GM12878 (cell line): ENCODE measurements at regions not wholly inside any gene's neighbourhood (a gene's known extent, or its start where the extent isn't known, plus 50 kb on each side); places are given as distances from the start of the nearest gene placed in this dataset.

ENCODE experiments used
- ATAC-seq: fragments of 200-7000 bp; cut with Tn5 transposase; 3 replicates; pipeline ENCODE4 v1.9.1; 2020; ENCODE audit warnings: mild to moderate bottlenecking, moderate library complexity
- BruUV-seq: library from RNA; stranded (reverse); fragments of 400-500 nt; replicated peaks from 2 replicates; lab custom pipeline; 2021; lab: Mats Ljungman, UMichigan
- CTCF ChIA-PET: fragments of 300-600 bp; sonication (Branson Sonifier 250); formaldehyde crosslinking; extraction: SDS; loops from one replicate; lab custom pipeline; 2021; ENCODE audit warnings: inconsistent platforms; lab: Yijun Ruan, JAX
- POLR2A ChIA-PET: fragments of 350-600 bp; formaldehyde crosslinking; extraction: SDS; loops from one replicate; lab custom pipeline; 2021; ENCODE audit warnings: inconsistent platforms; lab: Charles Lee
- RAD21 ChIA-PET: fragments of 300-600 bp; sonication (Branson Sonifier 250); formaldehyde crosslinking; loops from one replicate; lab custom pipeline; 2023; ENCODE audit warnings: antibody characterized with exemption; ENCODE audit not compliant: unreplicated experiment; lab: Charles Lee
- SMC1A ChIA-PET: fragments of 300-600 bp; sonication (Branson Sonifier 250); formaldehyde crosslinking; loops from one replicate; lab custom pipeline; 2023; ENCODE audit not compliant: unreplicated experiment, uncharacterized antibody; lab: Charles Lee
- DNase-seq: peaks from one replicate; pipeline ENCODE4 v3.0.0-alpha.2; 2011; ENCODE audit warnings: low read depth, low spot score
- FAIRE-seq: peaks from 3 replicates; lab custom pipeline; 2011; peaks lifted over from hg19 to GRCh38; lab: Jason Lieb, UNC
- H2AFZ ChIP-seq: 2 replicates; pipeline ENCODE4 v1.6.0; 2011; ENCODE audit warnings: low read depth, low read length, control low read depth; ENCODE audit not compliant: control insufficient read depth
- H3K27ac ChIP-seq: 2 replicates; pipeline ENCODE4 v1.5.1; 2011; ENCODE audit warnings: control low read depth; ENCODE audit not compliant: control insufficient read depth, insufficient read depth
- H3K27me3 ChIP-seq, 2 experiments: replicated peaks in 1 of 2; 2 replicates each; pipeline versions ENCODE4 v1.6.0 to v1.6.1; 2011; ENCODE audit warnings: low read length in 1 of 2; ENCODE audit not compliant: control insufficient read depth in 2 of 2, insufficient read depth in 2 of 2
- H3K36me3 ChIP-seq, 2 experiments: 2 replicates each; pipeline ENCODE4 v1.5.1; 2011; ENCODE audit warnings: low read length in 1 of 2; ENCODE audit not compliant: control insufficient read depth in 2 of 2, insufficient read depth in 2 of 2
- H3K4me1 ChIP-seq: 2 replicates; pipeline ENCODE4 v1.6.1; 2011; ENCODE audit warnings: mild to moderate bottlenecking, low read length, moderate library complexity, mixed read lengths; ENCODE audit not compliant: control insufficient read depth, insufficient read depth
- H3K4me2 ChIP-seq: 2 replicates; pipeline ENCODE4 v1.6.0; 2011; ENCODE audit warnings: control low read depth; ENCODE audit not compliant: control insufficient read depth, insufficient read depth
- H3K4me3 ChIP-seq: fragments of 200-600 bp; sonication (generic); 2 replicates; pipeline ENCODE4 v1.5.1; 2016
- H3K79me2 ChIP-seq: 2 replicates; pipeline ENCODE4 v1.6.0; 2011; ENCODE audit warnings: low read length; ENCODE audit not compliant: control insufficient read depth, insufficient read depth
- H3K9ac ChIP-seq: 2 replicates; pipeline ENCODE4 v1.8.0; 2011; ENCODE audit warnings: low read length, control low read depth, mixed read lengths; ENCODE audit not compliant: control insufficient read depth, insufficient read depth
- H3K9me3 ChIP-seq: replicated peaks from 3 replicates; pipeline ENCODE4 v1.5.1; 2011; ENCODE audit warnings: mild to moderate bottlenecking, low read length; ENCODE audit not compliant: control insufficient read depth, insufficient read depth
- H4K20me1 ChIP-seq: 2 replicates; pipeline ENCODE4 v1.6.0; 2011; ENCODE audit not compliant: control insufficient read depth, insufficient read depth
- BRCA1 ChIP-seq: IDR thresholded peaks from 2 replicates; pipeline ENCODE4 v1.6.1; 2011; ENCODE audit warnings: low read depth, low read length, improper control_type of control experiment
- EGR1 ChIP-seq, 2 experiments: IDR thresholded peaks; 1 replicate in 1 of 2; 2 replicates in 1 of 2; pipeline ENCODE4 v1.6.1; 2011 to 2012; ENCODE audit warnings: low read depth in 2 of 2, low read length in 2 of 2, borderline replicate concordance in 1 of 2, mild to moderate bottlenecking in 1 of 2, moderate library complexity in 1 of 2
- HDGF ChIP-seq: fragments of 450-650 bp; IDR thresholded peaks from 2 replicates; pipeline ENCODE4 v1.6.1; 2016; ENCODE audit warnings: antibody characterized with exemption
- HSF1 ChIP-seq: fragments of 150-350 bp; IDR thresholded peaks from 2 replicates; pipeline ENCODE4 v1.6.1; 2014; ENCODE audit warnings: mild to moderate bottlenecking, low read depth, low read length
- JUNB ChIP-seq: IDR thresholded peaks from 2 replicates; pipeline ENCODE4 v1.6.1; 2016; ENCODE audit warnings: antibody characterized with exemption, mild to moderate bottlenecking
- MAX ChIP-seq: IDR thresholded peaks from 2 replicates; pipeline ENCODE4 v1.6.1; 2012; ENCODE audit warnings: low read depth, low read length, improper control_type of control experiment
- MLLT1 ChIP-seq: fragments of 450-650 bp; IDR thresholded peaks from 2 replicates; pipeline ENCODE4 v1.6.1; 2016; ENCODE audit warnings: mild to moderate bottlenecking
- NFYA ChIP-seq: IDR thresholded peaks from 2 replicates; pipeline ENCODE4 v1.6.1; 2011; ENCODE audit warnings: low read depth, mild to moderate bottlenecking, low read length, improper control_type of control experiment, borderline replicate concordance
- NFYB ChIP-seq: IDR thresholded peaks from 2 replicates; pipeline ENCODE4 v1.6.1; 2011; ENCODE audit warnings: low read depth, mild to moderate bottlenecking, low read length, improper control_type of control experiment, moderate library complexity; ENCODE audit not compliant: insufficient read depth
- NRF1 ChIP-seq: conservative IDR thresholded peaks from 2 replicates; pipeline ENCODE4 v1.6.1; 2011; ENCODE audit warnings: mild to moderate bottlenecking, low read depth, low read length, improper control_type of control experiment
- POLR2AphosphoS5 ChIP-seq: IDR thresholded peaks from 2 replicates; pipeline ENCODE4 v1.6.1; 2011; ENCODE audit warnings: mild to moderate bottlenecking, low read length, inconsistent platforms
- SIX5 ChIP-seq: IDR thresholded peaks from 2 replicates; pipeline ENCODE4 v1.6.1; 2011; ENCODE audit warnings: mild to moderate bottlenecking, low read depth, low read length, moderate library complexity; ENCODE audit not compliant: severe bottlenecking
- TAF1 ChIP-seq: IDR thresholded peaks from 2 replicates; pipeline ENCODE4 v1.6.1; 2011; ENCODE audit warnings: mild to moderate bottlenecking, low read depth, low read length, borderline replicate concordance
- TCF12 ChIP-seq: IDR thresholded peaks from 2 replicates; pipeline ENCODE4 v1.6.1; 2011; ENCODE audit warnings: low read depth, mild to moderate bottlenecking, low read length
- YY1 ChIP-seq: IDR thresholded peaks from 2 replicates; pipeline ENCODE4 v1.6.1; 2011; ENCODE audit warnings: low read depth, mild to moderate bottlenecking, low read length
- ZNF24 ChIP-seq: fragments of 450-650 bp; IDR thresholded peaks from 2 replicates; pipeline ENCODE4 v1.6.1; 2017; ENCODE audit warnings: antibody characterized with exemption, mild to moderate bottlenecking
- ZSCAN29 ChIP-seq: fragments of 450-650 bp; IDR thresholded peaks from 2 replicates; pipeline ENCODE4 v1.6.1; 2017; ENCODE audit warnings: mild to moderate bottlenecking, moderate library complexity
- WGBS: methylation state at CpG from one replicate; pipeline ENCODE4 v1.1.6; 2016; ENCODE audit warnings: low lambda C conversion rate; ENCODE audit not compliant: insufficient replicate concordance, insufficient coverage; ENCODE audit errors: missing lambda C conversion rate; 5-methylcytosine and 5-hydroxymethylcytosine counted together
- in situ Hi-C: fragments of 300-500 bp; cut with MboI; formaldehyde crosslinking; loops from 9 replicates; pipeline ENCODE4 v1.14.3; 2018; ENCODE audit warnings: mixed read lengths
- intact Hi-C: fragments of 100-400 bp; cut with micrococcal nuclease; formaldehyde crosslinking; loops from one replicate; pipeline ENCODE4 v1.14.2; 2022; ENCODE audit not compliant: unreplicated experiment
- TF ChIP-seq, protein P1 (sequence below): fragments of 450-650 bp; IDR thresholded peaks from 2 replicates; pipeline ENCODE4 v1.6.1; 2016; ENCODE audit warnings: mild to moderate bottlenecking
- TF ChIP-seq, protein P2 (sequence below): IDR thresholded peaks from 2 replicates; pipeline ENCODE4 v1.6.1; 2011; ENCODE audit warnings: mild to moderate bottlenecking, low read depth, low read length, moderate library complexity; ENCODE audit not compliant: insufficient replicate concordance

DNA sequence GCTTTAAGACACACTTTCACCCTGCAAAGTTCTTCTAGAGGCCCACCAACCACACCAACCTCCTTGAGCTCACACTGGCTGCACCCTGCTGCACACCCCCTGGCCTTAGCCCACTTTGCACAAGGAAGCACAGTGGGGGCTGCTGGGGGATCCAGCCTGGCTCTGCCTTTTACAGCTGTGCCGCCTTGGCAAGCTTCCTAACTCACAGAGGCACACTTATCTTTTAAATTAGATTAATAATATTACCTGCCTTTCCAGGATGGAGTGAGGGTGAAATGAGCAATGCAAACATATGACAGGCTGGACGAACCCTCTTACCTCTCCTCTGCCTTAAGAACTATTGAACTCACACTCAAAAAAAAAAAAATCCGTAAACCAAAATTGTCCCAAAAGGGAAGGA lies 715.8 kb upstream of the ID2 start:
- H2AFZ ChIP-seq, result no peak overlapping the region
- H4K20me1 ChIP-seq, result no peaks in the 10 kb centered on the region
- H3K79me2 ChIP-seq, result no peaks in the 10 kb centered on the region
- TF ChIP-seq HSF1 (no peak), BRCA1 (no peak), ZNF24 (no peak), POLR2AphosphoS5 (no peak), JUNB (no peak), TCF12 (no peak), SIX5 (no peak), NRF1 (no peak), NFYA (no peak), MAX (no peak), MLLT1 (no peak), NFYB (no peak), YY1 (no peak), TAF1 (no peak), HDGF (no peak), ZSCAN29 (no peak), EGR1 (IDR thresholded peaks at IDR 0.05; ENCODE audit: borderline replicate concordance in 1 of 2, low read depth in 2 of 2, low read length in 2 of 2) (no peak)
- TF ChIP-seq, protein P1, sequence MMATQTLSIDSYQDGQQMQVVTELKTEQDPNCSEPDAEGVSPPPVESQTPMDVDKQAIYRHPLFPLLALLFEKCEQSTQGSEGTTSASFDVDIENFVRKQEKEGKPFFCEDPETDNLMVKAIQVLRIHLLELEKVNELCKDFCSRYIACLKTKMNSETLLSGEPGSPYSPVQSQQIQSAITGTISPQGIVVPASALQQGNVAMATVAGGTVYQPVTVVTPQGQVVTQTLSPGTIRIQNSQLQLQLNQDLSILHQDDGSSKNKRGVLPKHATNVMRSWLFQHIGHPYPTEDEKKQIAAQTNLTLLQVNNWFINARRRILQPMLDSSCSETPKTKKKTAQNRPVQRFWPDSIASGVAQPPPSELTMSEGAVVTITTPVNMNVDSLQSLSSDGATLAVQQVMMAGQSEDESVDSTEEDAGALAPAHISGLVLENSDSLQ, result no peak
- TF ChIP-seq, protein P2, sequence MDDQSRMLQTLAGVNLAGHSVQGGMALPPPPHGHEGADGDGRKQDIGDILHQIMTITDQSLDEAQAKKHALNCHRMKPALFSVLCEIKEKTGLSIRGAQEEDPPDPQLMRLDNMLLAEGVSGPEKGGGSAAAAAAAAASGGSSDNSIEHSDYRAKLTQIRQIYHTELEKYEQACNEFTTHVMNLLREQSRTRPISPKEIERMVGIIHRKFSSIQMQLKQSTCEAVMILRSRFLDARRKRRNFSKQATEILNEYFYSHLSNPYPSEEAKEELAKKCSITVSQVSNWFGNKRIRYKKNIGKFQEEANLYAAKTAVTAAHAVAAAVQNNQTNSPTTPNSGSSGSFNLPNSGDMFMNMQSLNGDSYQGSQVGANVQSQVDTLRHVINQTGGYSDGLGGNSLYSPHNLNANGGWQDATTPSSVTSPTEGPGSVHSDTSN, result no peak
- TF ChIP-seq, all 136 proteins: peak for 0
- SMC1A ChIA-PET, result interaction anchor here (1.5 kb wide), 1 partner anchor 12 kb away, joined by 6 read pairs; no protein-coding TSS in a partner anchor
- CTCF ChIA-PET, result interaction anchor here (0.7 kb wide), 1 partner anchor 41 kb away, joined by 3 read pairs; no protein-coding TSS in a partner anchor
- no TSS peak for BruUV-seq
- intact Hi-C loops, result no loop called here
- Histone ChIP-seq H3K36me3 (no peaks in the 10 kb centered on the region), H3K4me3 (no peak overlapping the region), H3K9me3 (no peaks in the 10 kb centered on the region), H3K27me3 (no peaks in the 10 kb centered on the region; a peak in 1 of 4 replicates), H3K4me2 (no peak overlapping the region), H3K4me1 (no peaks in the 10 kb centered on the region), H3K9ac (no peak overlapping the region), H3K27ac (no peak overlapping the region)
- DNase-seq, result no peak
- in situ Hi-C loops, result no loop called here
- ATAC-seq, result no peak
- 0% methylated on average over 3 of the region's 3 CpGs for WGBS
- FAIRE-seq, result no peak
- POLR2A ChIA-PET, result interaction anchor here (0.7 to 1.2 kb wide), 2 partner anchors 11 to 283 kb away, joined by 3 read pairs; no protein-coding TSS in a partner anchor
- RAD21 ChIA-PET, result no interaction called here
